ENCODE measurements at regions not wholly inside any gene's neighbourhood (a gene's known extent, or its start where the extent isn't known, plus 50 kb on each side); places are given as distances from the start of the nearest gene placed in this dataset.
"Not testable (repeated sequence)": the region's sequence is repeated elsewhere in the genome, so short reads cannot be mapped to it uniquely, and the experiment has no call there.

DNA sequence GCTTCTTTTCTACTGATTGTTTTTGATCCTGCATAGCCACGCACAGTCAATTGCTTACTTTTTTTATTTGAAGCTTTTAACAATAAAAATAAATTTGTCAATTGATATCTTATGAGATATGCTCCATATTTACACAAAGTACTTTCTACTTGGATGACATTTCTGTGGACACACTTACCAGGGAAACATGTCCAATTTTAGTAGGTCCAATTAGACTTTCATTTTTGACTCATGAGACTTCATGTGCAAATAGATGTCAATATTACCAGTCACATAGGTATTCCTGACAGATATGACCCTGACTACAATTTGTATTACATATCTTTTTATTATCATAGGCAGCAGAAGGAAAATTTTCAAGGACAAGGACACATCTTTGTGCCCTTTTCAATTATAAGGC lies 219.9 kb upstream of the ANKRD50 start:
- no peak overlapping the region for H3K27ac ChIP-seq (ENCODE audit: low read depth, low read length)
- no peaks in the 10 kb centered on the region for H3K9me3 ChIP-seq (ENCODE audit: control insufficient read depth, insufficient read depth, low read depth, low read length)
- H3K4me1 ChIP-seq (ENCODE audit: control insufficient read depth, insufficient read depth, low read length), result peaks cover 16% of the 10 kb centered on the region
- no peak overlapping the region for H3K9ac ChIP-seq (ENCODE audit: low read length)
- no peak overlapping the region for H3K4me3 ChIP-seq (ENCODE audit: low read depth, low read length)
- no peaks in the 10 kb centered on the region for H3K27me3 ChIP-seq (ENCODE audit: control insufficient read depth, insufficient read depth, low read length)
- H3K36me3 ChIP-seq (ENCODE audit: control insufficient read depth, insufficient read depth, low read length), result no peaks in the 10 kb centered on the region

DNA sequence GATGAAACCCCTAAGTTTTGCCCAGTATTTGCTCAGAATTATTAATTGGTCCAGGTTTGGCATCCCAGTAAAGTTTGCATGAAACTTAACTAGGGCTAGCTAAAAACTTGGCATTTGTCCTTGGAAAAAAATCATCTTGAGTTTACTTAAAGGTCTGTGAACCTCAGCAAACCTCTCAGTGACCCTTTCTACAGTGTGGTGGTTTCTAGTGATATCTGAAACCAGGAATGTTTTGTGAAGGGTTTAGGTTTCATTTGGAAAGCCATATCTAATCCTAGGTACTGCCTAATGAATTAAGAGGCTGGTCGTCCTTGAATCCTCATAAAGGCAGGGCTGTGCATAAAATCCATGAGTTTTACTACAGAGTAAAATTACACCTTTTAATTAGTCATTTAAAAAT lies 218.5 kb upstream of the ANKRD50 start:
- H3K27ac ChIP-seq (ENCODE audit: low read depth, low read length), result no peak overlapping the region
- no peak overlapping the region for H3K9ac ChIP-seq (ENCODE audit: low read length)
- no peaks in the 10 kb centered on the region for H3K27me3 ChIP-seq (ENCODE audit: control insufficient read depth, insufficient read depth, low read length)
- no peaks in the 10 kb centered on the region for H3K9me3 ChIP-seq (ENCODE audit: control insufficient read depth, insufficient read depth, low read depth, low read length)
- H3K4me1 ChIP-seq (ENCODE audit: control insufficient read depth, insufficient read depth, low read length), result peaks cover 9% of the 10 kb centered on the region
- H3K36me3 ChIP-seq (ENCODE audit: control insufficient read depth, insufficient read depth, low read length), result no peaks in the 10 kb centered on the region
- H3K4me3 ChIP-seq (ENCODE audit: low read depth, low read length), result no peak overlapping the region

GRCh38 chr4:124922748-124923147 lies 210.2 kb upstream of the ANKRD50 start:
- not testable (repeated sequence) for H3K4me1 ChIP-seq (ENCODE audit: control insufficient read depth, insufficient read depth, low read length); H3K9me3 ChIP-seq (ENCODE audit: control insufficient read depth, insufficient read depth, low read depth, low read length); H3K27ac ChIP-seq (ENCODE audit: low read depth, low read length); H3K27me3 ChIP-seq (ENCODE audit: control insufficient read depth, insufficient read depth, low read length); H3K9ac ChIP-seq (ENCODE audit: low read length); H3K36me3 ChIP-seq (ENCODE audit: control insufficient read depth, insufficient read depth, low read length); H3K4me3 ChIP-seq (ENCODE audit: low read depth, low read length)

DNA sequence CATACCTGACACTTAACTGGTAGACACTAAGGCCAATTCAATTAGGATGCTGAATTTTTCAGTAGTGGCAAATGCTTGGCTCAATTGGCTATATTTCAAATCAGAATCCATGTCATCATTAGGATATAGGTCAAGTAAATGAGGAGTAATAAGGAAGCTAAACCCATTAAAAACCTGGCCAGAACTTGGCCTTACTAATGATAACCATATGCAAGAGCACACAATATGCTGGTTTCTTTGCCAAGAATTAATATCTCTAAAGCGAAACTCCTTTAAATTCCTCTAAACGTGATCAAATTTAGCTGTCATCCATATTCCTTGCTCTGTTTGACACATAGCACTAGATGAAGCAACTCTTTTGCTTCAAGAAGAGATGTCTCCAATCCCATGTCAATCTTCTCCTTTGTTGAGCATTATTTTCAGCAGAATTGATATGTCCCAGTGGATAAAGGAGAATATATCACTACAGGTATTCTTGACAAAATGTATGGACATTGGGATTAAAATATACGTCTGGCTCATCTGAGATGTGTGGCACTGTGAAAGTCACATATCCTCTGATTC lies 206.1 kb upstream of the ANKRD50 start:
- no peak overlapping the region for H3K4me3 ChIP-seq (ENCODE audit: low read depth, low read length)
- no peaks in the 10 kb centered on the region for H3K36me3 ChIP-seq (ENCODE audit: control insufficient read depth, insufficient read depth, low read length)
- H3K4me1 ChIP-seq (ENCODE audit: control insufficient read depth, insufficient read depth, low read length), result no peaks in the 10 kb centered on the region
- H3K9ac ChIP-seq (ENCODE audit: low read length), result no peak overlapping the region
- H3K27me3 ChIP-seq (ENCODE audit: control insufficient read depth, insufficient read depth, low read length), result no peaks in the 10 kb centered on the region
- H3K9me3 ChIP-seq (ENCODE audit: control insufficient read depth, insufficient read depth, low read depth, low read length), result peaks cover 3% of the 10 kb centered on the region; the same call in 1 of the 2 replicates
- no peak overlapping the region for H3K27ac ChIP-seq (ENCODE audit: low read depth, low read length)

- no peak overlapping the region for H3K27ac ChIP-seq (ENCODE audit: low read depth, low read length)
- H3K36me3 ChIP-seq (ENCODE audit: control insufficient read depth, insufficient read depth, low read length), result no peaks in the 10 kb centered on the region; the same call in 1 of the 2 replicates
Observed at GRCh38 chr4:124915073-124915472, 202.5 kb upstream of the ANKRD50 start.

DNA sequence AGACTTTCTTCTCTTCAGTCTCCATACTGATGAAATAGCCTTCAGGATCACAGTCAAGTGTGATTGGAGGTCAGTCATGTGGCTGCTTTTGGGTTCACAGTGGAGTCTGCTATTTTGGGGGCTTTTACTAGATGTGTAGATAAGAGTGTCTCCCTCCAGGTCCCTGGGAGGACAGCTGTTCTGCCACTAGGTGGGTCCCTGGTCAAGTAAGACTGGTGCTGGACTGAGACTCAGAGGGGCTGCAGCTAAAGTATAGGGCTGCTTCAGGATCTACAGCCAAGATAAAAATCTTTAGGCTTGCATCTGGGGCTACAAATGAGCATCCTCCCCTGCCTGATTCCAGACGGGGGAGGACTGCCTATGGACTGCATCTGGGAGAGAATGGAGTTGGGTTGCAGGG lies 200.7 kb upstream of the ANKRD50 start:
- Histone ChIP-seq H3K4me1 (ENCODE audit: control insufficient read depth, insufficient read depth, low read length) (no peaks in the 10 kb centered on the region), H3K36me3 (ENCODE audit: control insufficient read depth, insufficient read depth, low read length) (no peaks in the 10 kb centered on the region; the same call in 1 of the 2 replicates), H3K4me3 (ENCODE audit: low read depth, low read length) (no peak overlapping the region), H3K27ac (ENCODE audit: low read depth, low read length) (no peak overlapping the region), H3K9me3 (ENCODE audit: control insufficient read depth, insufficient read depth, low read depth, low read length) (peaks cover 31% of the 10 kb centered on the region), H3K9ac (ENCODE audit: low read length) (no peak overlapping the region), H3K27me3 (ENCODE audit: control insufficient read depth, insufficient read depth, low read length) (no peaks in the 10 kb centered on the region)

More at GRCh38 chr4:124915073-124915472, 202.5 kb upstream of the ANKRD50 start:
- Histone ChIP-seq H3K27me3 (ENCODE audit: control insufficient read depth, insufficient read depth, low read length) (no peaks in the 10 kb centered on the region), H3K4me1 (ENCODE audit: control insufficient read depth, insufficient read depth, low read length) (no peaks in the 10 kb centered on the region), H3K9me3 (ENCODE audit: control insufficient read depth, insufficient read depth, low read depth, low read length) (peaks cover 24% of the 10 kb centered on the region), H3K4me3 (ENCODE audit: low read depth, low read length) (no peak overlapping the region), H3K9ac (ENCODE audit: low read length) (no peak overlapping the region)

DNA sequence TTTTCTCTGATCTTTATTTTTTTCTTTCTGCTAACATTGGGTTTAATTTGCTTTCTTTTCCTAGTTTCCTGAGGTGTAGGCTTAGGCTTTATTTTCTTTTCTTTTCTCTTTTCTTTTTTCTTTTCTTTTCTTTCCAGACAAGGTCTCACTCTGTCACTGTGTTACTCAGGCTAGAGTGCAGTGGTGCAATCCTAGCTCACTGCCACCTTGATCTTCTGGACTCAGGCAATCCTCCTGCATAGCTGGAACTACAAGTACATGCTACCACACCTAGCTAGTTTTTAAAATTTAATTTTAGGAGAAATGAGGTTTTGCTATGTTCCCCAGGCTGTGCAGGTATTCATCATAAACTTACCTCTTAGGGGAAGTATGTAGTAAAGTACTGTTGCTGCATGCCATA lies 197.8 kb upstream of the ANKRD50 start:
- peaks cover 31% of the 10 kb centered on the region for H3K9me3 ChIP-seq (ENCODE audit: control insufficient read depth, insufficient read depth, low read depth, low read length)
- H3K9ac ChIP-seq (ENCODE audit: low read length), result no peak overlapping the region
- no peaks in the 10 kb centered on the region for H3K4me1 ChIP-seq (ENCODE audit: control insufficient read depth, insufficient read depth, low read length)
- H3K27ac ChIP-seq (ENCODE audit: low read depth, low read length), result no peak overlapping the region
- H3K4me3 ChIP-seq (ENCODE audit: low read depth, low read length), result no peak overlapping the region
- H3K27me3 ChIP-seq (ENCODE audit: control insufficient read depth, insufficient read depth, low read length), result no peaks in the 10 kb centered on the region
- no peaks in the 10 kb centered on the region; the same call in 1 of the 2 replicates for H3K36me3 ChIP-seq (ENCODE audit: control insufficient read depth, insufficient read depth, low read length)

- H3K36me3 ChIP-seq (ENCODE audit: control insufficient read depth, insufficient read depth, low read length), result no peaks in the 10 kb centered on the region
- H3K9ac ChIP-seq (ENCODE audit: low read length), result no peak overlapping the region
- no peaks in the 10 kb centered on the region for H3K27me3 ChIP-seq (ENCODE audit: control insufficient read depth, insufficient read depth, low read length)
- no peak overlapping the region for H3K27ac ChIP-seq (ENCODE audit: low read depth, low read length)
- H3K4me3 ChIP-seq (ENCODE audit: low read depth, low read length), result no peak overlapping the region
- H3K9me3 ChIP-seq (ENCODE audit: control insufficient read depth, insufficient read depth, low read depth, low read length), result peaks cover 20% of the 10 kb centered on the region
- peaks cover 14% of the 10 kb centered on the region for H3K4me1 ChIP-seq (ENCODE audit: control insufficient read depth, insufficient read depth, low read length)
Observed at GRCh38 chr4:124907881-124908280, 195.3 kb upstream of the ANKRD50 start.

- Histone ChIP-seq H3K27ac (ENCODE audit: low read depth, low read length) (no peak overlapping the region), H3K4me3 (ENCODE audit: low read depth, low read length) (no peak overlapping the region), H3K4me1 (ENCODE audit: control insufficient read depth, insufficient read depth, low read length) (peaks cover 19% of the 10 kb centered on the region), H3K9ac (ENCODE audit: low read length) (no peak overlapping the region), H3K9me3 (ENCODE audit: control insufficient read depth, insufficient read depth, low read depth, low read length) (peaks cover 8% of the 10 kb centered on the region), H3K27me3 (ENCODE audit: control insufficient read depth, insufficient read depth, low read length) (no peaks in the 10 kb centered on the region), H3K36me3 (ENCODE audit: control insufficient read depth, insufficient read depth, low read length) (no peaks in the 10 kb centered on the region)
Observed at GRCh38 chr4:124905441-124905840, 192.9 kb upstream of the ANKRD50 start.

- Histone ChIP-seq H3K4me1 (ENCODE audit: control insufficient read depth, insufficient read depth, low read length) (peaks cover 19% of the 10 kb centered on the region), H3K9ac (ENCODE audit: low read length) (no peak overlapping the region), H3K4me3 (ENCODE audit: low read depth, low read length) (no peak overlapping the region), H3K27ac (ENCODE audit: low read depth, low read length) (no peak overlapping the region), H3K36me3 (ENCODE audit: control insufficient read depth, insufficient read depth, low read length) (no peaks in the 10 kb centered on the region), H3K9me3 (ENCODE audit: control insufficient read depth, insufficient read depth, low read depth, low read length) (peaks cover 6% of the 10 kb centered on the region), H3K27me3 (ENCODE audit: control insufficient read depth, insufficient read depth, low read length) (no peaks in the 10 kb centered on the region)
Observed at GRCh38 chr4:124904723-124905388, 192.3 kb upstream of the ANKRD50 start.

DNA sequence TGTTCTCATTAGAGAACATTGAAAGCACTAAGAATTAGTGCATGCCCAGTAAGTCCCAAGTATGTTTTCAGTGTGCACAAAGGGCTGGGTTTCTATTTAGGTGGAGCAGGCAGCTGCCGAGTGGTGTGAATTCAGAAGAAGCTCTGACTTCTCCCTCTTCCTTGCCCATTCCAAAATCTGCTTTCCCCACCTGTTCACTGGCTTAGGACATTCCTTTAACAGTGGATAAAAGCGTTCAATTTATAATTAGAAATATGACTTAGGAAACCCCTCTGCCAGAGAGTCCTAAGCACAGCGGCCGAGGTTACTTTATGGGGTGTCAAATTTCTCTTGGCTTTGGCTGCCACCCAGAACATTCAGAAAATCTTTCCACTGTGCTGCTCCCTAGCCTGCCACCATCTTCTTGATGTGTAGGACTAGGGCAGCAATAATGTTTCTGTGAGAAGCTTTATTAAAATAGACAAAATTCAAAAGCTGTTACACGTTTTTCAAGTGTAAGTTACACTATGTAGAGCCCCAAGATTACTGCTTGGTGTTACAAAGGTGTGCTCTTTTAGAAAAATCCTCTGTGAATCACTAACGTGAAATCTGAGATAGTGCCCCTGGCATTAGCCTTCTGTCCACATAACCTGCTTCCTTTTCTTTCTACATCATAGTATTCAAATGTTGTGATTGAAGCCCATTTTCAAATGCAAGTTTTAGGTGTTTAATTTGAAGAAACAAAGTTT lies 191.6 kb upstream of the ANKRD50 start:
- Histone ChIP-seq H3K9me3 (ENCODE audit: control insufficient read depth, insufficient read depth, low read depth, low read length) (peaks cover 6% of the 10 kb centered on the region), H3K27ac (ENCODE audit: low read depth, low read length) (no peak overlapping the region), H3K36me3 (ENCODE audit: control insufficient read depth, insufficient read depth, low read length) (no peaks in the 10 kb centered on the region), H3K27me3 (ENCODE audit: control insufficient read depth, insufficient read depth, low read length) (no peaks in the 10 kb centered on the region), H3K4me3 (ENCODE audit: low read depth, low read length) (no peak overlapping the region), H3K4me1 (ENCODE audit: control insufficient read depth, insufficient read depth, low read length) (peaks cover 19% of the 10 kb centered on the region), H3K9ac (ENCODE audit: low read length) (no peak overlapping the region)
